Fibroblast of villous mesenchyme (primary cell): ENCODE measurements at regions not wholly inside any gene's neighbourhood (a gene's known extent, or its start where the extent isn't known, plus 50 kb on each side); places are given as distances from the start of the nearest gene placed in this dataset.

Experiments
- DNase-seq: peaks from one replicate; pipeline ENCODE4 v3.0.0-alpha.2; 2010; ENCODE audit warnings: low read depth
- H3K4me3 ChIP-seq: 2 replicates; pipeline ENCODE4 v1.5.1; 2011; ENCODE audit warnings: low read depth, mild to moderate bottlenecking, low read length
- TF ChIP-seq, protein P1 (sequence below): IDR thresholded peaks from 2 replicates; pipeline ENCODE4 v1.5.1; 2012; ENCODE audit warnings: low read depth, mild to moderate bottlenecking, low read length; ENCODE audit not compliant: insufficient read depth

DNA sequence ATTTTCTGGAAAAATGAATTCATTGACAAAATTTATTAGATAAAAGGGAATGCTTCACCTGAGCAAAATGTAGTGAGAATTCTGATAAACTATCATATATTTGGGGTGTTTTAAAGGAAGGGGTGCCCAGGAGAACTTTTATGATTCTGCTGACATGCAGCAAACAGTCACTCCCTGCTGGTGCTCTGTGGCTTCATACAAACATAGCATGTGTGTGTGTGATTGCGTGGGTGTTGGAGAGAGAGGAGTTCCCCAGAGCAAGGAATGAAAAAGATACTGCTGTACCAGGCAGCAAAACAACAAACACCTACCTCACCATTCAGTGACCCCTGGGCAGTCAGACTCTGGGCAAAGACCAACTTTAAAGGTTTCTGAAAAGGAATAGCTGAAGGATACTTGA is 546.7 kb downstream of the RFC3 start:
- no peak for DNase-seq
- TF ChIP-seq, protein P1, sequence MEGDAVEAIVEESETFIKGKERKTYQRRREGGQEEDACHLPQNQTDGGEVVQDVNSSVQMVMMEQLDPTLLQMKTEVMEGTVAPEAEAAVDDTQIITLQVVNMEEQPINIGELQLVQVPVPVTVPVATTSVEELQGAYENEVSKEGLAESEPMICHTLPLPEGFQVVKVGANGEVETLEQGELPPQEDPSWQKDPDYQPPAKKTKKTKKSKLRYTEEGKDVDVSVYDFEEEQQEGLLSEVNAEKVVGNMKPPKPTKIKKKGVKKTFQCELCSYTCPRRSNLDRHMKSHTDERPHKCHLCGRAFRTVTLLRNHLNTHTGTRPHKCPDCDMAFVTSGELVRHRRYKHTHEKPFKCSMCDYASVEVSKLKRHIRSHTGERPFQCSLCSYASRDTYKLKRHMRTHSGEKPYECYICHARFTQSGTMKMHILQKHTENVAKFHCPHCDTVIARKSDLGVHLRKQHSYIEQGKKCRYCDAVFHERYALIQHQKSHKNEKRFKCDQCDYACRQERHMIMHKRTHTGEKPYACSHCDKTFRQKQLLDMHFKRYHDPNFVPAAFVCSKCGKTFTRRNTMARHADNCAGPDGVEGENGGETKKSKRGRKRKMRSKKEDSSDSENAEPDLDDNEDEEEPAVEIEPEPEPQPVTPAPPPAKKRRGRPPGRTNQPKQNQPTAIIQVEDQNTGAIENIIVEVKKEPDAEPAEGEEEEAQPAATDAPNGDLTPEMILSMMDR, result no peak
- no peak overlapping the region for H3K4me3 ChIP-seq

- DNase-seq, result no peak
- TF ChIP-seq, protein P1, result no peak
- no peak overlapping the region for H3K4me3 ChIP-seq
Measured at GRCh38 chr13:34369931-34370330, 552.0 kb downstream of the RFC3 start.

- no peak for DNase-seq
- H3K4me3 ChIP-seq, result no peak overlapping the region
- TF ChIP-seq, protein P1, result no peak
Measured at GRCh38 chr13:34371108-34371507, 553.2 kb downstream of the RFC3 start.

DNA sequence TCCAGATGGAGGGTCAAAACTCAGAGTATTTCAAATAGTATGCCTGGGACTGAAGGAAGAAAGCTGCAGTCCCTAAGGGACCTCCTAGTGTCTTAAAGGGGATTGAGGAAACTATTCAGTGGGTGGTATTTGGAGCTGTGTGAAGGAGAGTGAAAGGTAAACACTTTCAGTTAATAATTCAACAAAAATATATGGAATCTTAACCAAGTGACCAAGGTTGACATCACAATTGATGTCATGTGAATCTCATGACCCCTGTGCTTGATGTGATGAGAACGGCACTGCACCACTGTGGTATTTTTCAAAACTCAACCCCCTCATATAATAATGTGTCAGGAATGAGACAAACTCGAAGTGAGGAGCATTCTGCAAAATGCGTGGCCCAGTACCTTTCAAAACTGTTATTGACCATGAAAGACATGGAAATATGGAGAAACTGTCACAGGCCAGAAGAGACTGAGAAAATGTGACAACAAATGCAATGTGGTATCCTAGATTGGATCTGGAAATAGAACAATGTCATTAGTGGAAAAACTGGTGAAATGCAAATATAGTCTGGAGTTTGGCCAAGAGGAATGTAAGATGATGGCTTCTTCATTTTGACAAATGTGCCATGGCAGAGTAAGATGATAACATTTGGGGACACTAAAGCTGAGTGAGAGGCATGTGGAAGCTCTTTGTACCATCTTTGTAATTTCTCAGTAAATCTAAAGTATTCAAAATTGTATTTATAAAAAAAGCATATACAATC is 553.9 kb downstream of the RFC3 start:
- no peak for DNase-seq
- no peak overlapping the region for H3K4me3 ChIP-seq
- TF ChIP-seq, protein P1, result no peak

DNA sequence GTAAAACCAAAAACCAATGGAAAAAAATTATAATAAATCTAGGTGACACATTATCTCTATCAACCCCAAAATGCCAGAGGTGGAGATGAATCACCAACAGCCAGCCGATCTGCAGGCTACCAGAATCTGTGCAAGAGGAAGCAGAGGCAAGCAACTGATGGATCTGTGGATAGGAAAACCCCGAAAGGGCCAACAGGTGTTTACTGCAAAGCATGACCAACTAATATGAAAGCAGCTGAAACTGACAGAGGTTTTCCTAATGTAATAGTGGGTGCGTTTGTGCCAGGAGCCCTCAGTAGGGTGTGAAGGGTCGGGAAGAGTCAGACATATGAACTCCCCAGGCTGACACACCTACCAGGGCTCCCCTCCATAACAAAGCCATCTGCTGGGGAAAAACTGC is 554.6 kb downstream of the RFC3 start:
- no peak for DNase-seq

GRCh38 chr13:34376483-34376882 is 558.5 kb downstream of the RFC3 start:
- DNase-seq, result no peak
- H3K4me3 ChIP-seq, result no peak overlapping the region
- TF ChIP-seq, protein P1, result no peak

More for the DNA sequence above, 554.6 kb downstream of the RFC3 start:
- no peak overlapping the region for H3K4me3 ChIP-seq
- TF ChIP-seq, protein P1, result no peak

DNA sequence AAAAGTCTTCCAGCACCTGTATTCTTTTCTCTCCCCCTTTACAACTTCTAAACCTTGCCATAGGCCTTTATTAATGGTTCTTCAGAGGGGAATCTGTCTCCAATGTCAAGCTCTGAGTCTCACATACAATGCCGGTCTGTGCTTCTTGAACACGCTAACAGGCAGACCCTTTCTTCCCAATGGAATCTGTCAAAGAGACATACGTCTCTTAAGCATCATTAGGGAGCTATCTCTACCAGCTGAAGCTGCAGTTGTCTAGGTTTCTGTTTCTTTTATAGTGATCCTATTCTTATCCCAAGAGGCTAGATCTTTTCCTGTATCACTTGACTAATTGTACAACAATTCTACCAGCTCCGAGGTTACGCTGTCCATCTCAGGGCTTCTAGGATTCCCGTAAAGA is 560.8 kb upstream of the NBEA start:
- TF ChIP-seq, protein P1, result no peak
- no peak overlapping the region for H3K4me3 ChIP-seq
- no peak for DNase-seq
